WERI-Rb-1 (cell line): ENCODE measurements at regions not wholly inside any gene's neighbourhood (a gene's known extent, or its start where the extent isn't known, plus 50 kb on each side); places are given as distances from the start of the nearest gene placed in this dataset.

Source experiments
- DNase-seq: peaks from one replicate; pipeline ENCODE4 v3.0.0-alpha.2; 2020
- H3K27ac ChIP-seq: fragments of 250-450 bp; sonication (Bioruptor Pico); 2 replicates; pipeline ENCODE4 v1.5.1; 2020; ENCODE audit warnings: mild to moderate bottlenecking, moderate library complexity
- H3K27me3 ChIP-seq: fragments of 250-450 bp; sonication (Bioruptor Pico); 2 replicates; pipeline ENCODE4 v1.5.1; 2021; ENCODE audit warnings: mild to moderate bottlenecking, low read depth, moderate library complexity; ENCODE audit not compliant: insufficient read depth, severe bottlenecking
- H3K36me3 ChIP-seq: fragments of 250-450 bp; sonication (Bioruptor Pico); 2 replicates; pipeline ENCODE4 v1.5.1; 2020; ENCODE audit warnings: mild to moderate bottlenecking, moderate library complexity
- H3K4me3 ChIP-seq: 2 replicates; pipeline ENCODE4 v1.5.1; 2011; ENCODE audit warnings: low read depth, mild to moderate bottlenecking, control low read depth, low read length
- H3K9me3 ChIP-seq: fragments of 250-450 bp; sonication (Bioruptor Pico); 2 replicates; pipeline ENCODE4 v1.5.1; 2021; ENCODE audit warnings: mild to moderate bottlenecking, moderate library complexity; ENCODE audit not compliant: severe bottlenecking
- TF ChIP-seq, protein P1 (sequence below): IDR thresholded peaks from 2 replicates; pipeline ENCODE4 v1.5.1; 2011; ENCODE audit warnings: low read depth, mild to moderate bottlenecking, control low read depth, inconsistent platforms, low read length

DNA sequence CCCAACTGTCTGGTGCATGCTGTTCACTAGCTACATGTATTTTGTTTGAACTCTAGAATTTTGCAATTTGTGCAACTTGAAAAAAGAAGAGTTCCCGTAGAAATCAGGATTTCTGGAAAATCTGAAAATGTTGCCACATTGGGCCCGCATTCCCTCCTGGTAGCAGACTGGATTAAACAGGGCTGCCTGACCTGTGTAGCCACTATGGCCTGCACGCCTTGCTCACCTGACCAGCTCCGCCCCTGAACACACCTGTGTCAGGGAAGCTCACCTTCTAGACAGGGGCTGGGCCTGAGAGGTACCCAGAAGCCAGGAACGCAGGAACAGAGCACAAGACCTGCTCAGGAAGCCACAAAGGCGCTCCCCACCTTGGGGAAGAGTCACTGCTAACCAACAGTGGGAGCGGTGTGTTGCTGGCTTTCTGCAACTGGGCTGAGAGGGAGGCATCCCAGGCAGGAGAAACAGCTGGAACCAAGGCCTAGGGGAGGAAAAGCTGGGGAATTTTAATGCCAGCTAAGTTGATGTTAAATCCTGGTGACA is 106.5 kb downstream of the UQCRFS1 start:
- H3K4me3 ChIP-seq: no peak overlapping the region
- TF ChIP-seq, protein P1, sequence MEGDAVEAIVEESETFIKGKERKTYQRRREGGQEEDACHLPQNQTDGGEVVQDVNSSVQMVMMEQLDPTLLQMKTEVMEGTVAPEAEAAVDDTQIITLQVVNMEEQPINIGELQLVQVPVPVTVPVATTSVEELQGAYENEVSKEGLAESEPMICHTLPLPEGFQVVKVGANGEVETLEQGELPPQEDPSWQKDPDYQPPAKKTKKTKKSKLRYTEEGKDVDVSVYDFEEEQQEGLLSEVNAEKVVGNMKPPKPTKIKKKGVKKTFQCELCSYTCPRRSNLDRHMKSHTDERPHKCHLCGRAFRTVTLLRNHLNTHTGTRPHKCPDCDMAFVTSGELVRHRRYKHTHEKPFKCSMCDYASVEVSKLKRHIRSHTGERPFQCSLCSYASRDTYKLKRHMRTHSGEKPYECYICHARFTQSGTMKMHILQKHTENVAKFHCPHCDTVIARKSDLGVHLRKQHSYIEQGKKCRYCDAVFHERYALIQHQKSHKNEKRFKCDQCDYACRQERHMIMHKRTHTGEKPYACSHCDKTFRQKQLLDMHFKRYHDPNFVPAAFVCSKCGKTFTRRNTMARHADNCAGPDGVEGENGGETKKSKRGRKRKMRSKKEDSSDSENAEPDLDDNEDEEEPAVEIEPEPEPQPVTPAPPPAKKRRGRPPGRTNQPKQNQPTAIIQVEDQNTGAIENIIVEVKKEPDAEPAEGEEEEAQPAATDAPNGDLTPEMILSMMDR: no peak
- H3K9me3 ChIP-seq: no peaks in the 10 kb centered on the region
- no peak overlapping the region for H3K27ac ChIP-seq
- H3K27me3 ChIP-seq: peaks cover 86% of the 10 kb centered on the region
- H3K36me3 ChIP-seq: no peaks in the 10 kb centered on the region
- DNase-seq: no peak

GRCh38 chr19:29105629-29106292 is 107.2 kb downstream of the UQCRFS1 start:
- no peak for DNase-seq
- no peaks in the 10 kb centered on the region for H3K36me3 ChIP-seq
- no peak overlapping the region for H3K4me3 ChIP-seq
- H3K9me3 ChIP-seq: no peaks in the 10 kb centered on the region
- no peak overlapping the region for H3K27ac ChIP-seq
- TF ChIP-seq, protein P1: no peak
- peaks cover 83% of the 10 kb centered on the region for H3K27me3 ChIP-seq

GRCh38 chr19:29104605-29105241 is 108.2 kb downstream of the UQCRFS1 start:
- DNase-seq: no peak
- Histone ChIP-seq H3K9me3 (no peaks in the 10 kb centered on the region), H3K4me3 (no peak overlapping the region), H3K36me3 (no peaks in the 10 kb centered on the region), H3K27me3 (peaks cover 81% of the 10 kb centered on the region), H3K27ac (no peak overlapping the region)
- TF ChIP-seq, protein P1: no peak

- DNase-seq: no peak
- no peak overlapping the region for H3K27ac ChIP-seq
- no peaks in the 10 kb centered on the region for H3K9me3 ChIP-seq
- peaks cover 69% of the 10 kb centered on the region for H3K27me3 ChIP-seq
- TF ChIP-seq, protein P1: no peak
- no peaks in the 10 kb centered on the region for H3K36me3 ChIP-seq
- no peak overlapping the region for H3K4me3 ChIP-seq
Observed at GRCh38 chr19:29098863-29099481, 114.0 kb downstream of the UQCRFS1 start.

GRCh38 chr19:29098091-29098490 is 114.9 kb downstream of the UQCRFS1 start:
- Histone ChIP-seq H3K4me3 (no peak overlapping the region), H3K27me3 (peaks cover 69% of the 10 kb centered on the region), H3K27ac (no peak overlapping the region), H3K9me3 (no peaks in the 10 kb centered on the region), H3K36me3 (no peaks in the 10 kb centered on the region)
- DNase-seq: no peak
- TF ChIP-seq, protein P1: no peak
